B cell (primary cell): ENCODE measurements at regions not wholly inside any gene's neighbourhood (a gene's known extent, or its start where the extent isn't known, plus 50 kb on each side); places are given as distances from the start of the nearest gene placed in this dataset.

Experiments
- ATAC-seq: fragments of 200-7000 bp; cut with Tn5 transposase; one replicate; pipeline ENCODE4 v1.10.0; 2021; ENCODE audit warnings: low read depth, mild to moderate bottlenecking, moderate number of reproducible peaks, moderate library complexity
- CTCF ChIA-PET: fragments of 350-600 bp; sonication (Branson Sonifier 250); formaldehyde crosslinking; loops from one replicate; lab custom pipeline; 2021; ENCODE audit warnings: antibody characterized with exemption, inconsistent platforms; lab: Charles Lee
- POLR2A ChIA-PET: fragments of 350-600 bp; sonication (Branson Sonifier 250); formaldehyde crosslinking; loops from one replicate; lab custom pipeline; 2021; ENCODE audit warnings: antibody characterized with exemption; lab: Charles Lee
- DNase-seq: peaks from one replicate; pipeline ENCODE4 v3.0.0; 2013
- H2AFZ ChIP-seq: 2 replicates; pipeline ENCODE4 v1.6.1; 2012; ENCODE audit warnings: mild to moderate bottlenecking, low read depth, low read length; ENCODE audit not compliant: insufficient read depth, poor library complexity, severe bottlenecking
- H3K27ac ChIP-seq, 2 donors: 1 replicate in 1 of 2; 2 replicates in 1 of 2; pipeline ENCODE4 v1.5.1; 2012 to 2013; ENCODE audit warnings: low read length in 2 of 2, mild to moderate bottlenecking in 2 of 2, moderate library complexity in 1 of 2
- H3K27me3 ChIP-seq, 4 experiments: fragments of 200-600 bp in 1 of 4; sonication (generic) in 1 of 4; replicated peaks in 1 of 4; 1 replicate in 2 of 4; 2 replicates in 2 of 4; pipeline versions ENCODE4 v1.6.1 to v1.7.0; 2013 to 2016; ENCODE audit warnings: low read length in 3 of 4, mild to moderate bottlenecking in 2 of 4, mixed read lengths in 1 of 4, moderate library complexity in 1 of 4; ENCODE audit not compliant: insufficient read depth in 4 of 4, control insufficient read depth in 3 of 4; ENCODE audit errors: control extremely low read depth in 1 of 4
- H3K36me3 ChIP-seq, 2 experiments: replicated peaks in 1 of 2; 1 replicate in 1 of 2; 2 replicates in 1 of 2; pipeline versions ENCODE4 v1.6.1 to v1.7.1; 2013; ENCODE audit warnings: low read length in 1 of 2; ENCODE audit not compliant: insufficient read depth in 2 of 2, control insufficient read depth in 1 of 2; ENCODE audit errors: control extremely low read depth in 1 of 2, extremely low read depth in 1 of 2
- H3K4me1 ChIP-seq, 2 donors: fragments of 200-600 bp in 1 of 2; sonication (generic) in 1 of 2; 1 replicate in 1 of 2; 2 replicates in 1 of 2; pipeline versions ENCODE4 v1.5.1 to v1.6.1; 2013 to 2017; ENCODE audit warnings: low read length in 2 of 2; ENCODE audit not compliant: control insufficient read depth in 2 of 2, insufficient read depth in 2 of 2
- H3K4me2 ChIP-seq: replicated peaks from 2 replicates; pipeline ENCODE3; 2012; ENCODE audit warnings: mild to moderate bottlenecking, low read depth, low read length; ENCODE audit not compliant: poor library complexity, severe bottlenecking
- H3K4me3 ChIP-seq, 5 experiments: fragments of 200-600 bp in 1 of 5; sonication (generic) in 1 of 5; 1 replicate in 3 of 5; 2 replicates in 2 of 5; pipeline versions ENCODE4 v1.5.1 to v1.7.0; 2011 to 2016; ENCODE audit warnings: low read length in 4 of 5, mild to moderate bottlenecking in 4 of 5, low read depth in 2 of 5, control low read depth in 1 of 5, moderate library complexity in 1 of 5; ENCODE audit not compliant: insufficient read depth in 1 of 5; ENCODE audit errors: control extremely low read depth in 1 of 5, extremely low read depth in 1 of 5
- H3K79me2 ChIP-seq: fragments of 200-600 bp; sonication (generic); one replicate; pipeline ENCODE4 v1.6.0; 2016; ENCODE audit warnings: low read length; ENCODE audit not compliant: control insufficient read depth, insufficient read depth
- H3K9ac ChIP-seq: fragments of 200-600 bp; sonication (generic); 2 replicates; pipeline ENCODE4 v1.6.1; 2017; ENCODE audit warnings: mild to moderate bottlenecking, low read length, moderate library complexity
- H3K9me3 ChIP-seq, 3 donors: one replicate each; pipeline versions ENCODE4 v1.6.1 to v1.7.1; 2013; ENCODE audit warnings: low read length in 2 of 3; ENCODE audit not compliant: control insufficient read depth in 2 of 3, insufficient read depth in 1 of 3; ENCODE audit errors: control extremely low read depth in 1 of 3
- H4K20me1 ChIP-seq: 2 replicates; pipeline ENCODE4 v1.6.0; 2012; ENCODE audit warnings: mild to moderate bottlenecking, low read length; ENCODE audit not compliant: insufficient read depth, control insufficient read depth, poor library complexity, severe bottlenecking
- H3K27ac Mint-ChIP-seq: one replicate; pipeline ENCODE4 v1.8.0; 2021; ENCODE audit warnings: mixed read lengths
- H3K27me3 Mint-ChIP-seq: one replicate; pipeline ENCODE4 v1.8.0; 2021; ENCODE audit warnings: mixed read lengths
- H3K4me1 Mint-ChIP-seq: one replicate; pipeline ENCODE4 v1.8.0; 2021; ENCODE audit warnings: mixed read lengths
- H3K4me3 Mint-ChIP-seq: one replicate; pipeline ENCODE4 v1.8.0; 2021; ENCODE audit warnings: mixed read lengths
- H3K9me3 Mint-ChIP-seq: one replicate; pipeline ENCODE4 v1.8.0; 2022; ENCODE audit warnings: mixed read lengths; ENCODE audit not compliant: insufficient read depth
- CTCF ChIP-seq: fragments of 200-600 bp; IDR thresholded peaks from one replicate; pipeline ENCODE4 v1.8.0; 2022; ENCODE audit warnings: antibody characterized with exemption, mild to moderate bottlenecking
- EZH2 ChIP-seq: IDR thresholded peaks from 2 replicates; pipeline ENCODE4 v1.6.1; 2012; ENCODE audit warnings: borderline replicate concordance, low read depth, mild to moderate bottlenecking, moderate library complexity, low read length; ENCODE audit not compliant: insufficient read depth, poor library complexity, severe bottlenecking
- WGBS: methylation state at CpG from one replicate; pipeline ENCODE4 v1.1.5; 2013; ENCODE audit warnings: missing lambda C conversion rate; ENCODE audit not compliant: insufficient coverage; 5-methylcytosine and 5-hydroxymethylcytosine counted together
- intact Hi-C: fragments of 100-400 bp; cut with micrococcal nuclease; formaldehyde crosslinking; loops from one replicate; pipeline ENCODE4 v1.10.0; 2022

DNA sequence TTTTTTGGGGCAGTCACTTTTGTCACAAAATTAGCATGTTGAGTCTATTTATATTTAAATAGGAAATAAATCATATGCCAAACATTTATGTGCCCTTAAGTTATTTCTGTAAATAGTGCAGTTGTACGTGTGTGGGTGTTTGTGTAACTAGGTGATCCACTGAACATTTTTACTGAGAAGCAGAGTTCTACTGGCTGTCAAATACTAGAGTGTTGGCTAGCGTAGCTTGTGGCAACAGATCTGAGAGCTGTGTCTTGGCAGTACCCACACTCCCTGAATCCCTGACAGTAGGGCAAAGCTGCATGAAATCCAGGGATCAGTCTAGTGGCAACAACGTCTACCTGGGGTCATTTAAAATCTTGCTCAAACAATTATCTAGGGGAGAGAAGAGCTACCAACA is 273.1 kb upstream of the SLC8A1 start:
- ATAC-seq (no peak), DNase-seq (no peak)
- no peaks in the 10 kb centered on the region for H3K27me3 ChIP-seq
- H3K9ac ChIP-seq: no peak overlapping the region
- H3K79me2 ChIP-seq: no peaks in the 10 kb centered on the region
- Mint-ChIP-seq H3K27me3 (no peaks in the 10 kb centered on the region), H3K27ac (no peak overlapping the region), H3K4me3 (no peak overlapping the region), H3K9me3 (no peaks in the 10 kb centered on the region), H3K4me1 (no peaks in the 10 kb centered on the region)
- ChIA-PET POLR2A (no interaction called here), CTCF (no interaction called here)
- no peak overlapping the region for H3K4me2 ChIP-seq
- no peak for TF ChIP-seq EZH2
- no peaks in the 10 kb centered on the region for H4K20me1 ChIP-seq
- no peaks in the 10 kb centered on the region for H3K4me1 ChIP-seq
- no peak overlapping the region for H2AFZ ChIP-seq
- no peaks in the 10 kb centered on the region for H3K36me3 ChIP-seq
- H3K27ac ChIP-seq: no peak overlapping the region
- 83% methylated on average over 2 of the region's 3 CpGs for WGBS
- peaks cover 0 to 1% (median 0%) of the 10 kb centered on the region in 3 donors for H3K9me3 ChIP-seq
- no peak overlapping the region for H3K4me3 ChIP-seq
- intact Hi-C loops: no loop called here

DNA sequence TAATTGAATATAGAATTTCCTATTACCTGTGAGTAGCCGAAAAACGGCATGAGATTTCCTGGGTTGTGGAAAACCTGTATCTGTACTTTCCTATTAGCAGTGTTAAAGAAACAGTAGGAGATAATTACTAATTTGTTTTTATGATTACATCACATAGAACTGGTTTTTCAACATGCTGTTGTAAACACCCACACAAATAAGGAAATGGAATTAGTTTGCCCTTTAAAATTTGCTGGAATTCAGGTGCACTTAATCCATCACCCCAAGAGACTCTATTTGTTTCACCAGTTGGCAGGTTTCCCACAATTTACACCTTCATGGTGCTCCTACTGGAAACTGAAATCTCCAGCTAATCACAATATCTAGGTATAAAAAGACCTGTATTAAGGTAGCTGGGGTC is 274.1 kb upstream of the SLC8A1 start:
- H4K20me1 ChIP-seq: no peaks in the 10 kb centered on the region
- ChIA-PET CTCF (no interaction called here), POLR2A (no interaction called here)
- H2AFZ ChIP-seq: no peak overlapping the region
- no peak overlapping the region for H3K27ac Mint-ChIP-seq
- H3K36me3 ChIP-seq: no peaks in the 10 kb centered on the region
- ATAC-seq (no peak), DNase-seq (no peak)
- H3K4me3 Mint-ChIP-seq: no peak overlapping the region
- no CpG with 5 or more reads among the region's 2 CpGs for WGBS
- H3K27me3 ChIP-seq: no peaks in the 10 kb centered on the region
- H3K79me2 ChIP-seq: no peaks in the 10 kb centered on the region
- no peaks in the 10 kb centered on the region for H3K4me1 Mint-ChIP-seq
- H3K4me2 ChIP-seq: no peak overlapping the region
- no peak overlapping the region for H3K4me3 ChIP-seq
- intact Hi-C loops: no loop called here
- peaks cover 0 to 1% (median 0%) of the 10 kb centered on the region in 3 donors for H3K9me3 ChIP-seq
- no peak overlapping the region for H3K27ac ChIP-seq
- no peaks in the 10 kb centered on the region for H3K9me3 Mint-ChIP-seq
- H3K4me1 ChIP-seq: no peaks in the 10 kb centered on the region
- TF ChIP-seq CTCF (no peak), EZH2 (no peak)
- no peaks in the 10 kb centered on the region for H3K27me3 Mint-ChIP-seq
- H3K9ac ChIP-seq: no peak overlapping the region
